WI38 (cell line): ENCODE measurements at regions not wholly inside any gene's neighbourhood (a gene's known extent, or its start where the extent isn't known, plus 50 kb on each side); places are given as distances from the start of the nearest gene placed in this dataset.

ENCODE experiments used
- H3K4me3 ChIP-seq: 2 replicates; pipeline ENCODE4 v1.5.1; 2011; ENCODE audit warnings: low read depth, mild to moderate bottlenecking, control low read depth, low read length
- CTCF ChIP-seq: IDR thresholded peaks from 2 replicates; pipeline ENCODE4 v1.5.1; 2012; ENCODE audit warnings: low read depth, mild to moderate bottlenecking, control low read depth, low read length

GRCh38 chr4:35754047-35754446 lies 490.3 kb downstream of the ARAP2 start:
- no peak for TF ChIP-seq CTCF
- no peak overlapping the region for H3K4me3 ChIP-seq

GRCh38 chr4:35757836-35758235 lies 486.5 kb downstream of the ARAP2 start:
- TF ChIP-seq CTCF, result no peak

GRCh38 chr4:35760807-35761206 lies 483.5 kb downstream of the ARAP2 start:
- no peak for TF ChIP-seq CTCF
- no peak overlapping the region for H3K4me3 ChIP-seq

More at GRCh38 chr4:35757836-35758235, 486.5 kb downstream of the ARAP2 start:
- H3K4me3 ChIP-seq, result no peak overlapping the region

- H3K4me3 ChIP-seq, result no peak overlapping the region
- TF ChIP-seq CTCF, result no peak
Measured at GRCh38 chr4:35771571-35771970, 472.7 kb downstream of the ARAP2 start.

GRCh38 chr4:35772291-35772690 lies 472.0 kb downstream of the ARAP2 start:
- TF ChIP-seq CTCF, result no peak
- H3K4me3 ChIP-seq, result no peak overlapping the region

GRCh38 chr4:35789899-35790574 lies 454.3 kb downstream of the ARAP2 start:
- no peak for TF ChIP-seq CTCF
- no peak overlapping the region for H3K4me3 ChIP-seq

GRCh38 chr4:35793045-35793722 lies 451.1 kb downstream of the ARAP2 start:
- TF ChIP-seq CTCF, result no peak
- no peak overlapping the region for H3K4me3 ChIP-seq
